HG03280 (cell line): ENCODE measurements at regions not wholly inside any gene's neighbourhood (a gene's known extent, or its start where the extent isn't known, plus 50 kb on each side); places are given as distances from the start of the nearest gene placed in this dataset.

Experiments
- ATAC-seq: cut with Tn5 transposase; IDR thresholded peaks from one replicate; pipeline ENCODE4 v1.9.1; 2021; ENCODE audit warnings: mild to moderate bottlenecking, moderate library complexity; ENCODE audit not compliant: unreplicated experiment

- no peak for ATAC-seq
Observed at GRCh38 chr11:28777126-28777525, 668.9 kb downstream of the METTL15 start.

DNA sequence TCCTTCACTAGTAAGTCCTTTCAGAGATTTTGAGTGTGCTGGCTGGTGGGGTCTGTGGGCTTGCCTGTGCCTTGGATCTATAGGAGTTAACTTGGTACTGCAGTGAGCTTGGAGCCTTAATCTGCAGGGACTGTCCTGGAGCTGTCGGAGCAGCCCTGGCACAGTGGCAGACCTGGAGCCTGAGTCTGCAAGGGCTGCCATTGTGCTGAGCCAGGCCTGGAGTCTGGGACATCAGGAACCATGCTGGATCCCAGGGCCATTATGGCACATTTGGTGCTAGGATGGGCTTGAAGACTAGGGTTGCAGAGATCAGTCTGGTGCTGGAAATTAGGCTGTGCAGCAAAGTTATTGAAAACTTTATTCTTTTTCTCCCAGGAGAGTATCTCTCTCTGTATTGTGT lies 665.4 kb downstream of the METTL15 start:
- no peak for ATAC-seq

DNA sequence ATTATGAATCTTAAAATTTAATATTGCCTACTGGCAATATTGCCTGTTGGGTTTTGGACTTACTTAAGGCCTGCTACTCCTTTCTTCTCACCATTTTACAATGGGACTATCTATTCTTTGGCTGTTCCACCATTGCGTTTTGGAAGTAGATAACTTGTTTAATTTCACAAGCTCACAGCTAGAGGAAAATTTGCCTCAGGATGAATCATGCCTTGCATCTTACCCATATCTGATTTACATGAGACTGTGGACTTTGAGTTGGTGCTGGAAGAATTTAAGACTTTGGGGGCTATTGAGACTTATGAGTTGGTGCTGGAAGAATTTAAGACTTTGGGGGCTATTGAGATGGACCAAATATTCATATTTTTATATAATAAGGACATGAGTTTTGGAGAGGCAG lies 662.6 kb downstream of the METTL15 start:
- ATAC-seq: no peak

GRCh38 chr11:28767574-28767973 lies 659.4 kb downstream of the METTL15 start:
- ATAC-seq: no peak

- ATAC-seq: no peak
Observed at GRCh38 chr11:28763876-28764275, 655.7 kb downstream of the METTL15 start.

DNA sequence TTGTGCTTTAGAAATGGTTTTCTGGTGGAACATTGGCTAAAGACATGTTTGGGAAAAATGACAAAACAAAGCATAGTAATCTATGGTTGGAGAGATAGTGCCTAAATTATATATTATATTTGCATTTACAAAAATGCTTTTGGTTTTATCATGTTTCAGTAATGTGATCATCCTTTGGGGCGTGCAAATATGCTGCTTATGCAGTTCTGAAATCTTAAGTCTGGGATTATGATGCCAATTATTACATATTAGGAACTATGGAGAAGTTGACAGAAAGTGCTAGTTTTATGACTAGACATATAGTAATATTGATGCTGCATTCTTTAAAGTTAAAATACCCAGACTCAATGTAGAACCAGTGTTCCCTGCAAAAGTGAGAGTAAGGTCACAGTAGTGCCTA lies 655.0 kb downstream of the METTL15 start:
- ATAC-seq: no peak

- no peak for ATAC-seq
Observed at GRCh38 chr11:28760676-28761390, 652.6 kb downstream of the METTL15 start.

DNA sequence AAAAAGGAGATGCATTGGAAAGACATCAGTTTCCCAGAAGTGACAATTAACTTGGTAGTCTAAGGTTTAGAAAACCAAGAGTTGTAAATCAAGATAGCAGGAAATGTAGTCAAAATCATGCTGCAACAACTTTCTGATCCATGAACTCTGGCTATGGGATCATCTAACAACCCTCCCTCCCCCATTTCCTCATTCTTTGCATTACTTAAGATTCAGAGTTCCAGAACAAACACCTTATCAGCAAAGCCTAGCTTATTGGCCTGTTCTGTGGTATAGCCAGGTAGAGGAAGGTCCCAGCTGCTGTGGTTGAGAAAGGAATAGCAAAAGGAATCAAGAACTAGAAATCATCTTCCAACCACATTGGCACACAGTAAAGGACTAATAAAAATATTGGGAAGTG lies 651.1 kb downstream of the METTL15 start:
- ATAC-seq: no peak

DNA sequence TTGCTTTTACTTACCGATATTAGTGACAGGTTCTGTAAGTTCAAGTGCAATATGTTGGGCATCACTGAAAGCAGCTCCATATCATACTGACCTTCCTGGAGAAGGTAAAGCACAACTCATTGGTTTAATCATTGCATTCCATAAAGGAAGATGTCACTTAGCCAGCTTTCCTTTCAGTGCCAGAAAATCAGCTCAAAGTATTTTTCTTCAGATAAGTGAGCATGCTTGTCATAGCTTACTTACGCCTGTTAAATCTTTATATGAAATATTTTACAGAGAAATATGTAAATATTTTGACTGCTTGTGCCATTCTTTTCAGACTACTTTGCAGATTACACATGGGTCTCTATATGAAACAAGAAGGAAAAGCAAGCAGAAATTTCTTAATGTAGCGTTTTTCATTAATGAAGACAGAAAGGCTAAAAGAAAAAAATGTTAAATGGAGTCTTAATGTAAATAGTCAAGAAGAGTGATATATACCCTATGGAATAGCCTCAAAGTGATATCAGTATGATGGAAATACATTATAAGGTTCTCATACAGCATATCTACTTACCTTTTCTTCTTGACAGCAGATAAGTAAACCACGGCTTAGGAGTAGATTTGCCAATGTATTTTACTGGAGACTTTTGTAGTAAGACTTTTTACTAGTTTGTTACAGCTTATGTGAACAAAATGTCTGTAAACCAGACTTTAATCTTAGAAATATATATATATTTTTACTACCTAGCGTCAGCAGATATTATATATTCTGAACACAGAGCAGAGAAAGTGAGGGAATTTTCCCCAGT lies 649.7 kb downstream of the METTL15 start:
- ATAC-seq: no peak

DNA sequence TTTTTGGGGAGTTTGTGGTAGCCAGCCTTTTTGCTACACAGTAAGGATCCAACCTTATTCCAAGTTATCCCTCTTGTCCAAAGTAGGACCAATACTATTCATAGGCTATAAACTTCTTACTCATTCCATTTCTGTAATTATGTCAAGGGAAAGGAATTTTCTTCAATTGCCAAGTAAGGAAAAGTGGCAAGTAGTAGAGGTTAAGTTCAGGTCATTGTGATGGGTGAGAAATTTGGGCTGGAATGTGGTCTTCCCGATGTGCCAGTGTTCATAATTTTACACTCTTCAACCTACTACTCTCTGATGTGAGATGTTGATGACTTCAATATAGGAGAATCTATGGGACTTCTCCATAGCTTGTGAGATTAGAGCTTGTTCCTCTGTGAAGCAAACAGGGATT lies 648.8 kb downstream of the METTL15 start:
- no peak for ATAC-seq

DNA sequence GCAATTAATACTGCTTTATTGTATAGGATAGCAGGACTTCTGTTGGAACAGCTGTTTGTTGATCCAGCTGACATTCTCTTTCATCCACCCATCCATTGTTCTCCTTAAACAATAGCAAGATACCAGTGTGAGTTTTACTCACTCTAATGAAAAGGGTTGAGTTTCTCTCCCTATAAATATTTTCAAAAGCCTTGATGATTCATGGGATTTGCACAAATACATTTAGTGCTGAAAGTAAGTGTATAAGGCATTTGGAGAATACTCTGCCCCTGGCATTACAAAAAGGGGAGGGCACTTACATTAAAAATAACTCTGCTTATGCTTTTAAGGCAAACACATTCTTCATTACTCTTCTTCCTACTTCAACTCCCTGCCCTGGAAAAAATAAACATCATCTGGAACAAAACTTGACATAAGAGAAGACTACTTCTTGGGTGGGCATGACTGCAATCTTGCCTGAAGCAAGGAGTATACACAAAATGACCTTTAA lies 634.9 kb downstream of the METTL15 start:
- no peak for ATAC-seq

DNA sequence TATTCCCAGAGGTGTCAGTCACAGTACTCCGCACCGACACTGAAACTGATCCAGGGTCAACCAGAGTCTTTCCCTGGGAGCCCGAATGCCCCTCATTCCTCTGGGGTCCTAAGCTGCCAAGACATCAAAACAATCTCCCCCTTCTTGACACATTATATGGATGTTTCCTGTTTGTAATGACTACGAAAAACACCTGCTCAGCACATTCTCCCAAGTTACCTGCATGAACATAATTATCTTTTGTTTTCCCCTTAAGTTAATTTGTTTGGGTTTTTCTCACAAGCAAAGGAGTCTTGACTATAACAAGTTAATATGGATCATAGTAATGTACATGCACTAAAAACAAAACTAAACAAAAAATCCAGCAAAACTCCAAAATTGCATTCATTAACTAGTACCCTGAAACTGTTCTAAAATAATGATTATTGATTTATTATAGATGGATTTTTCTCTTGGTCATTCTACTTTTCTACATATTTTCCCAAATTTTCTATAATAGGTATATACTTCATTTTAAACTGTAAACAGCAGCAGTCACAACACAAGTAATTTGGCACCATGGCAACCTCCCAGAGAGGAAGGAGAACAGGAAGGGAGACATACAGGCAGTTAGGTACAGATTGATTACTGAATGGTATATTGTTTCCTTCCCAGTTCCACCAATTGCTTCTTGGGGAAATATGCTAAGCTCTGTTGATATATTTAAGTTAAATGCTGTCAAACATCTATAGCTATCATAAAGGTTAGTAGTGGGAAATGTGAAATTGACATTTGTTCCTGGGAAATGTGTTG lies 631.5 kb downstream of the METTL15 start:
- no peak for ATAC-seq

GRCh38 chr11:28738549-28738948 lies 630.4 kb downstream of the METTL15 start:
- ATAC-seq: no peak

DNA sequence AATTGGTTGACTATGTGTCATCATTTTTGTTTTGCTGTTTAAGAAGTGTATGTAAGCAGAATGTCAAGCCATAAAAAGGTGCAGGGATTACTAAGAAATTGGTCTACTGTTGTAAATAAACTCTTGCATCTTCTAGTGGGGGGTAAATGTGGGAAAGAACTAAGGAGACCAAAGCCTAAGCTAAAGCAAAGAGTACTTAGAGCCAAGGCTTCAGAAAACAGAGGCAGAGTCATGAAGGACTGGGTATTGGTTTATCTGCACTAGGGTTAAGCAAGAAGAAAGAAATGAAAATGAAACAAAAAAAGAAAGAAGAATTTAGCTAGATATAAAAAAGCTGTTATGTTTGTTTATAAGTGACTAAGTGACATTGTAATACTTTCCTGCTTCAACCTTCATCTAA lies 628.1 kb downstream of the METTL15 start:
- ATAC-seq: no peak

DNA sequence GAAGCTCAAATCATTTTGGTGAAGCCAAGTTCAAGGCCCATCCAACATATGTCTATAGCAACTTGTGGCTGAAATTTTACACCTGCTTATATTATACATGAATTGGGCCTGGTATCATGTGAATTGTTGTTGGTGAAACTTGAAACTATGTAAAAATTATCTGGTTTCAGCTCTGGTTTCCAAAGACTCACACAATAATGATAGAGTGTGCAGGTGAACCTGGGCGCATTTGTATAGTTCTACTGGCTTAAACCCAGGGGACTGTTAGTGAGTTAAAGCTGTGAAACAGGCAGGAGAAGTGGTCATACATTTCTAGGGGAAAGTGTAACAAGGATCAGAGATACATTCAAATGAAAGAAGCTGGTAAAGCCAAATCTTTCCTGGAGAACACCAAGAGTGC lies 627.3 kb downstream of the METTL15 start:
- ATAC-seq: no peak

GRCh38 chr11:28730889-28731288 lies 622.7 kb downstream of the METTL15 start:
- no peak for ATAC-seq

DNA sequence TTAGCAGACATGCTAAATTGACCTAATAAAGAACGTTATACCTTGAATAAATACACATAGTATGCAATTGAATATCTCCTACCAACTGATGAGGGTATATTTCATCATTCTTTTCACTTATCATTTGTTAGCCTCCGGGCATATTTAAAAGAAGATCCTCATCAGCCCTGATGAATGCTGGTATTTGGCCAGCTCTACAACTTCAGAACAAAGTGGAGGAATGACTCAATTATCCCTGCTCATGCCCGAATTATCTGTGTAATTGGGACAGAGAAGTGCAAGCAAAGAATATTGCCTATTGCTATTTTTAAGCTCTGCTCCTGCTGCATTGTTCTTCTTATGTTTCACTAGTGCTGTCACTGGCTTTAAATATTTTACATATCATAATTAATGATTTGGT lies 622.1 kb downstream of the METTL15 start:
- no peak for ATAC-seq

DNA sequence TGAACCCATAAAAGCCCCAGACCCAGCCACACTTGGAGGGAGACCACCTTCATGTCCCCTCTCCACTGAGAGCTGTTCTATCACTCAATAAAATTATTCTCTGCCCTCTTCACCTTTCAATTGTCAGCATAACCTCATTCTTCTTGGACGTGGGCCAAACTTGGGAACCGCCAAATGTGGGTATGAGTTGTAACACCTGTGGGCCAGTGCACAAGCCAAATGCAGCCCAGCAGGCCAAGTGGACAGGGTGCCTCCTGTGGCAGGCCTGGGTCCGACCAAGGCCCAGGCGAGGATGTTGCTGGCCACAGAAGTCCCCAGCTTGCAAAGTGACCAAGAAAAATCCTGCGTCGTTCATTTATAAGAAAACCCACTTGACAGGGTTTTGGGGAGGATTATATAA lies 621.2 kb downstream of the METTL15 start:
- ATAC-seq: no peak

- no peak for ATAC-seq
Observed at GRCh38 chr11:28728666-28729065, 620.5 kb downstream of the METTL15 start.

DNA sequence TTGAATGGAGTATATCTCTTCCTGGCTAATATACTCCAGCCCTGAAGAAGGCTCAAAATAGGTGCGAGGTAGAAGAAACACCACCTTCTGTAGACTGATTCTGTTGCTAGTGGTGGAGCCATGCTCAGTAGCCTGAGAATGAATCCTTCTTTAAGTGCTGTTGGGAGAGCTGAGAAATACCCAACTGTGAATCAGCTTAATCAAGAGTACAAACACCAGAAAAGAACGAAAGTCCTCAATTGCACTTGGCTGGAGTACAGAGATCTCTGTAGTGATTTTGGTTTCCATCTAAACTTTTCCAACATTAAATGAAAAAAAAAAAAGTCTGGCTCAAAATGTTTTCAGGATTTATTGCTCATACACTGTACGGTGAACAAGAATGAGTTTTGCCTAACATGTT lies 619.1 kb downstream of the METTL15 start:
- ATAC-seq: no peak

- no peak for ATAC-seq
Observed at GRCh38 chr11:28726432-28726831, 618.2 kb downstream of the METTL15 start.

- ATAC-seq: no peak
Observed at GRCh38 chr11:28715726-28716125, 607.5 kb downstream of the METTL15 start.
